ENCODE measurements at regions not wholly inside any gene's neighbourhood (a gene's known extent, or its start where the extent isn't known, plus 50 kb on each side); places are given as distances from the start of the nearest gene placed in this dataset.

DNA sequence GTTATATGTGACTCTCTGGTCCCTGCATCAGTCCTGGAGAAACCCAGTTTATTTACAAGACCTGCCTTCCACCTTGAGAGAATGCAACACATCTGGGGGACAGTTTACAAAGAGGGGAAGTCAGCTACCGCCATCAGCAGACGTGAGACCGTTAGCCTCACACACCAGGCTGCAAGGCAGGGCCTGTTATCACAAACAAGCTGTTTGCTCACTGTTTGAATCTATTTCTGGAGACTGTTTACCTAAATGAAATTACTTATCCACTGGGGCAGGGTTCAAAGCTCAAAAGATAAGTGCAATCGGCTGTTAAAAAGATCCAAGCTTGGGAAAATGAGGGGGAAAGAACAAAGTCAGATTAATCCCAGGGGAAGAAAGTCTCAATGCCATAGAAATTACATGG is 134.4 kb downstream of the ZNF281 start:
- no peak for DNase-seq
- no peaks in the 10 kb centered on the region for H3K27me3 ChIP-seq (ENCODE audit: low read depth)
- no peak overlapping the region for H3K4me3 ChIP-seq
- no peaks in the 10 kb centered on the region for H3K9me3 ChIP-seq (replicated peaks)
- intact Hi-C loops (cut with micrococcal nuclease), result no loop called here
- no peak overlapping the region for H3K27ac ChIP-seq (replicated peaks)
- no peak for TF ChIP-seq CTCF (IDR thresholded peaks at IDR 0.05; ENCODE audit: borderline replicate concordance)
- H3K4me1 ChIP-seq, result peaks cover 10% of the 10 kb centered on the region
- no peaks in the 10 kb centered on the region for H3K36me3 ChIP-seq

DNA sequence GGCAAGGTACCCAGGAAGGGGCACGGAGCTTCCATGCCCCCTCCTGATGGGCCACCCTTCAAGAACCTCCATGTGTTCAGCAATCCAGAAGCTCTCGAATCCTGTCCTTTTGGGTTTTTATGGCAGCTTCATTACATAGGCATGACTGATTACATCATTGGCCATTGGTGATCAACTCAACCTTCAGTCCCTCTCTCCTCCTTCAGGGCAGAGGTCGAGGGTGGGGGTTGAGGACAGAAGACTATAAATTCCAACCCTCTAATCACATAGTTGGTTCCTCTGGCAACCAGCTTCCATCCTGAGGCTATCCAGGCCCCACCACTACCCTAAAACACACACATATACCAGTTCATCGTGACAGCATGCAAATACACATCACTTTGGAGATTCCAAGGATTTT is 135.7 kb downstream of the ZNF281 start:
- intact Hi-C loops (cut with micrococcal nuclease), result no loop called here
- no peak for DNase-seq
- no peaks in the 10 kb centered on the region for H3K36me3 ChIP-seq
- no peaks in the 10 kb centered on the region for H3K9me3 ChIP-seq (replicated peaks)
- no peak overlapping the region for H3K4me3 ChIP-seq
- no peaks in the 10 kb centered on the region for H3K27me3 ChIP-seq (ENCODE audit: low read depth)
- no peak overlapping the region for H3K27ac ChIP-seq (replicated peaks)
- no peak for TF ChIP-seq CTCF (IDR thresholded peaks at IDR 0.05; ENCODE audit: borderline replicate concordance)
- H3K4me1 ChIP-seq, result peaks cover 10% of the 10 kb centered on the region

GRCh38 chr1:200272481-200273068 is 137.3 kb downstream of the ZNF281 start:
- no peak for DNase-seq
- H3K36me3 ChIP-seq, result no peaks in the 10 kb centered on the region
- H3K4me3 ChIP-seq, result no peak overlapping the region
- no peaks in the 10 kb centered on the region for H3K9me3 ChIP-seq (replicated peaks)
- no peaks in the 10 kb centered on the region for H3K27me3 ChIP-seq (ENCODE audit: low read depth)
- H3K4me1 ChIP-seq, result peaks cover 10% of the 10 kb centered on the region
- intact Hi-C loops (cut with micrococcal nuclease), result no loop called here
- TF ChIP-seq CTCF (IDR thresholded peaks at IDR 0.05; ENCODE audit: borderline replicate concordance), result no peak
- no peak overlapping the region for H3K27ac ChIP-seq (replicated peaks)

DNA sequence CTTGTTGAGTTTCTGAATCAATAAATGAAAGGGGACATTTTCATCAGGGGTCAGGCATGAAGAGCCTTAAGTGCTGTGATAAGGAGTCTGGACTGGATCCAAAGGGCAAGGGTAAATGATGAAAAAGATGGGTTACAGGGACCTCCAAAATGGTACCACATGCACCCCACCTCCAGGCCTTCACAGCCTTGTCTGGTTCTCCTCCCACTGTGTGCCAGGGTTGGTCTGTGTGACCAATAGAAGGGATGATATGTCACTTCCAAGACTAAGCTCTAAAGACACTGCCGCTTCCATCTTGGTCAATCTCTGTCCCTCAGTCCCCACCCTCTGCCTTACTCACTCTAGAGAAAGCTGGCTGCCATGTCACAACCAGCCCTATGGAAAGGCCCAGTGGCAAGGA is 140.6 kb downstream of the ZNF281 start:
- no peak for TF ChIP-seq CTCF (IDR thresholded peaks at IDR 0.05; ENCODE audit: borderline replicate concordance)
- H3K4me1 ChIP-seq, result no peaks in the 10 kb centered on the region
- H3K9me3 ChIP-seq (replicated peaks), result no peaks in the 10 kb centered on the region
- H3K4me3 ChIP-seq, result no peak overlapping the region
- intact Hi-C loops (cut with micrococcal nuclease), result no loop called here
- no peaks in the 10 kb centered on the region for H3K36me3 ChIP-seq
- no peaks in the 10 kb centered on the region for H3K27me3 ChIP-seq (ENCODE audit: low read depth)
- H3K27ac ChIP-seq (replicated peaks), result no peak overlapping the region
- no peak for DNase-seq

GRCh38 chr1:200267937-200268336 is 141.9 kb downstream of the ZNF281 start:
- H3K27me3 ChIP-seq (ENCODE audit: low read depth), result no peaks in the 10 kb centered on the region
- H3K4me1 ChIP-seq, result no peaks in the 10 kb centered on the region
- intact Hi-C loops (cut with micrococcal nuclease), result no loop called here
- no peaks in the 10 kb centered on the region for H3K36me3 ChIP-seq
- no peak overlapping the region for H3K4me3 ChIP-seq
- no peak overlapping the region for H3K27ac ChIP-seq (replicated peaks)
- DNase-seq, result no peak
- H3K9me3 ChIP-seq (replicated peaks), result no peaks in the 10 kb centered on the region
- no peak for TF ChIP-seq CTCF (IDR thresholded peaks at IDR 0.05; ENCODE audit: borderline replicate concordance)
